Endothelial cell of umbilical vein (primary cell): ENCODE measurements at regions not wholly inside any gene's neighbourhood (a gene's known extent, or its start where the extent isn't known, plus 50 kb on each side); places are given as distances from the start of the nearest gene placed in this dataset.

Experiments used
- EZH2 ChIP-seq: IDR thresholded peaks from 2 replicates; pipeline ENCODE4 v1.6.1; 2012; ENCODE audit warnings: borderline replicate concordance, low read depth, mild to moderate bottlenecking, moderate library complexity, low read length, inconsistent platforms; ENCODE audit not compliant: severe bottlenecking
- POLR2A ChIP-seq: IDR thresholded peaks from 2 replicates; pipeline ENCODE4 v1.6.1; 2012; ENCODE audit warnings: low read depth, mild to moderate bottlenecking, control low read depth, low read length

GRCh38 chr9:86830356-86830755 lies 117.0 kb downstream of the GAS1 start:
- TF ChIP-seq EZH2 (no peak), POLR2A (no peak)
